Kidney (tissue), 13 donors: ENCODE measurements at regions not wholly inside any gene's neighbourhood (a gene's known extent, or its start where the extent isn't known, plus 50 kb on each side); places are given as distances from the start of the nearest gene placed in this dataset.

Experiments
- DNase-seq, 5 donors: peaks; one replicate each; pipeline ENCODE4 v3.0.0-alpha.2; 2013 to 2020
- FAIRE-seq: peaks from 2 replicates; lab custom pipeline; 2012; peaks lifted over from hg19 to GRCh38; lab: Jason Lieb, UNC
- H3K27ac ChIP-seq, 2 donors: one replicate each; pipeline ENCODE4 v1.7.0; 2013; ENCODE audit warnings: low read depth in 2 of 2, low read length in 2 of 2, inconsistent platforms in 1 of 2
- H3K27me3 ChIP-seq: one replicate; pipeline ENCODE4 v1.7.1; 2013; ENCODE audit warnings: low read length, inconsistent platforms; ENCODE audit not compliant: control insufficient read depth, insufficient read depth
- H3K36me3 ChIP-seq, 3 donors: one replicate each; pipeline versions ENCODE4 v1.7.0 to v1.7.1; 2013; ENCODE audit warnings: low read length in 3 of 3, control low read depth in 1 of 3, inconsistent platforms in 1 of 3; ENCODE audit not compliant: insufficient read depth in 3 of 3, control insufficient read depth in 2 of 3
- H3K4me1 ChIP-seq, 3 donors: one replicate each; pipeline versions ENCODE4 v1.7.0 to v1.7.1; 2013; ENCODE audit warnings: low read length in 3 of 3, inconsistent platforms in 1 of 3, low read depth in 1 of 3; ENCODE audit not compliant: control insufficient read depth in 2 of 3, insufficient read depth in 2 of 3
- H3K4me3 ChIP-seq, 3 donors: one replicate each; pipeline versions ENCODE4 v1.7.0 to v1.8.1; 2013; ENCODE audit warnings: low read length in 3 of 3, control low read depth in 1 of 3, inconsistent platforms in 1 of 3
- H3K9ac ChIP-seq, 3 donors: one replicate each; pipeline versions ENCODE4 v1.7.0 to v1.7.1; 2013; ENCODE audit warnings: low read length in 3 of 3, control low read depth in 1 of 3, inconsistent platforms in 1 of 3
- H3K9me3 ChIP-seq, 3 donors: one replicate each; pipeline versions ENCODE4 v1.7.0 to v1.7.1; 2013; ENCODE audit warnings: low read length in 3 of 3, control low read depth in 1 of 3, inconsistent platforms in 1 of 3; ENCODE audit not compliant: control insufficient read depth in 2 of 3, insufficient read depth in 1 of 3
- intact Hi-C: fragments of 100-400 bp; cut with DNase I; formaldehyde crosslinking; loops from one replicate; pipeline ENCODE4 v1.11.1; 2022
- TF ChIP-seq, protein P1 (sequence below): IDR thresholded peaks from 3 replicates; pipeline ENCODE4 v1.5.1; 2012; ENCODE audit warnings: mild to moderate bottlenecking, moderate library complexity, borderline replicate concordance; ENCODE audit not compliant: insufficient read depth; ENCODE audit errors: extremely low read depth
- donor health status: control.
- donor health status: control.
- donor health status: control.
- donor health status: control.
- donor health status: control.
- donor health status: DM: yes; HTN: yes; CAD: no.
- donor health status: Normal renal cell carcinoma (clear cell type).

DNA sequence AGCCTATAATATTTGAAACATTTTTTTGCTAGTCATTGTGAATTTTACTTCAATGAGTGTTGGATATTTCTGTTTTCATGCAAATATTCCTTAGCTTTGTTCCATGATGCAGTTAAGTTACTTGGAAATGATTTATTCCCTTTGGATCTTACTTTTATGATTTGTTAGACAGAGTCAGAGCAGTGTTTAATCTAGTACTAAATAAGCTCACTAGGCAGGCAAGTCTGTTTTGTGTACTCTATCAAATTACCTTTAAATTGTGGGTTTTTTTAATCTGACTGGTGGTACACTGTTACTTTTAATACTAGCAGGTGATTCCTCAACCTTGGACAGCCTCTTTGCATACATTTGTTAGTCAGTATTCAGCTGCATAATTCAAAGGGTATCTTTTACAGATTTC lies 173.3 kb upstream of the MBNL1 start:
- no peak for FAIRE-seq
- Histone ChIP-seq H3K4me1 (no peaks in the 10 kb centered on the region), H3K27me3 (no peaks in the 10 kb centered on the region), H3K36me3 (no peaks in the 10 kb centered on the region), H3K27ac (no peak overlapping the region), H3K9me3 (no peaks in the 10 kb centered on the region), H3K4me3 (no peak overlapping the region), H3K9ac (no peak overlapping the region)
- TF ChIP-seq, protein P1, sequence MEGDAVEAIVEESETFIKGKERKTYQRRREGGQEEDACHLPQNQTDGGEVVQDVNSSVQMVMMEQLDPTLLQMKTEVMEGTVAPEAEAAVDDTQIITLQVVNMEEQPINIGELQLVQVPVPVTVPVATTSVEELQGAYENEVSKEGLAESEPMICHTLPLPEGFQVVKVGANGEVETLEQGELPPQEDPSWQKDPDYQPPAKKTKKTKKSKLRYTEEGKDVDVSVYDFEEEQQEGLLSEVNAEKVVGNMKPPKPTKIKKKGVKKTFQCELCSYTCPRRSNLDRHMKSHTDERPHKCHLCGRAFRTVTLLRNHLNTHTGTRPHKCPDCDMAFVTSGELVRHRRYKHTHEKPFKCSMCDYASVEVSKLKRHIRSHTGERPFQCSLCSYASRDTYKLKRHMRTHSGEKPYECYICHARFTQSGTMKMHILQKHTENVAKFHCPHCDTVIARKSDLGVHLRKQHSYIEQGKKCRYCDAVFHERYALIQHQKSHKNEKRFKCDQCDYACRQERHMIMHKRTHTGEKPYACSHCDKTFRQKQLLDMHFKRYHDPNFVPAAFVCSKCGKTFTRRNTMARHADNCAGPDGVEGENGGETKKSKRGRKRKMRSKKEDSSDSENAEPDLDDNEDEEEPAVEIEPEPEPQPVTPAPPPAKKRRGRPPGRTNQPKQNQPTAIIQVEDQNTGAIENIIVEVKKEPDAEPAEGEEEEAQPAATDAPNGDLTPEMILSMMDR, result no peak
- DNase-seq, result no peak
- intact Hi-C loops, result no loop called here

DNA sequence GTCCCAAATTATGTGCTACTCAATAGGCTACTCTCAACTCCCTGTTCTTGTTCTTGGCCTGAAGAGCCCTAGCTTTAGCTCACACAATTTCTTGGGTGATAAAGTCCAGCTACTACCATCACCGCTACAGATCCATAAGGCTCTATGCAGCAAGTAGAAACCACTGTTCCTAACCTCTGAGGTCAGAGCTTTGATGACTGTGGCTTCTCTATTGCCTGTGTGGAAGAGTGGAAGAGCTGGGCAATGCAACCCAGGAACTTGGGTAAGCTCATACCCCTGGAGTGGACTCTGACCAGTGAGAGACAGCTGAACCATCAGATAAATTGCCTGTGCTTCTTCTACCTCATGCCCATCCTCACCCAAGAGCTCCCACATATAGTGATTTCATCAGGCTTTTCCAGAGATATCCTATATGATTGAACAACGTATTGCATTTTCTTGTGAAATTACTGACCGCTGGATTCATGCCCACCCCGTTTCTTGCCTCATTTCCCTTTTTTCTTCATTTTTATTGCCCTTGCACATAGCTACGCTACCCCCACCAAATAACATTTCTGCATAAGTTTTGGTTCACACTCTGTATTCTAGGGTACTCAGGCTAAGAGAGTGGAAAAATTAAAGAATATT lies 172.3 kb upstream of the MBNL1 start:
- no peaks in the 10 kb centered on the region for H3K9me3 ChIP-seq
- H3K4me1 ChIP-seq, result no peaks in the 10 kb centered on the region
- no peak overlapping the region for H3K27ac ChIP-seq
- H3K4me3 ChIP-seq, result no peak overlapping the region
- intact Hi-C loops, result no loop called here
- no peak overlapping the region for H3K9ac ChIP-seq
- TF ChIP-seq, protein P1, result no peak
- no peak for FAIRE-seq
- no peaks in the 10 kb centered on the region for H3K36me3 ChIP-seq
- DNase-seq, result no peak
- H3K27me3 ChIP-seq, result no peaks in the 10 kb centered on the region

DNA sequence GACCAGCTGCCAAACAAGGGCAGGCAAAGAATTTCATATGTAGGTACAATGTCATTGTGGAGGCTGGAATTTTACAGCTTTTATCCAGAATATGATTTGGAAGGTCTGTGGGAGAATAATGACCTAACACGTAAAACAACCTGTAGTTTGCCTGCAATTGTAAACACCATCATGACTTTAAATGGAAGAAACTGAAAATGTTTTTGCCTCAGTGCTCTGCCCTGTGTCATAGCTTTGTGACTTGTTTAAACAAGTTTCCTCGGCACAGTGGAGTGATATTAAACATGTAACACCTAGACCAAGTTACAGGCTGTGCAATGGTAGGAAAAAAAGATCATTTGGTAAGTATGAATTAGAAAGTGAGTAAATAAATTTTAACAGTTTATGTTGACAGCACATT lies 171.6 kb upstream of the MBNL1 start:
- no peaks in the 10 kb centered on the region for H3K36me3 ChIP-seq
- H3K4me3 ChIP-seq, result no peak overlapping the region
- H3K4me1 ChIP-seq, result no peaks in the 10 kb centered on the region
- FAIRE-seq, result no peak
- H3K9me3 ChIP-seq, result no peaks in the 10 kb centered on the region
- TF ChIP-seq, protein P1, result no peak
- no peak overlapping the region for H3K9ac ChIP-seq
- no peak for DNase-seq
- no peaks in the 10 kb centered on the region for H3K27me3 ChIP-seq
- no peak overlapping the region for H3K27ac ChIP-seq
- intact Hi-C loops, result no loop called here

DNA sequence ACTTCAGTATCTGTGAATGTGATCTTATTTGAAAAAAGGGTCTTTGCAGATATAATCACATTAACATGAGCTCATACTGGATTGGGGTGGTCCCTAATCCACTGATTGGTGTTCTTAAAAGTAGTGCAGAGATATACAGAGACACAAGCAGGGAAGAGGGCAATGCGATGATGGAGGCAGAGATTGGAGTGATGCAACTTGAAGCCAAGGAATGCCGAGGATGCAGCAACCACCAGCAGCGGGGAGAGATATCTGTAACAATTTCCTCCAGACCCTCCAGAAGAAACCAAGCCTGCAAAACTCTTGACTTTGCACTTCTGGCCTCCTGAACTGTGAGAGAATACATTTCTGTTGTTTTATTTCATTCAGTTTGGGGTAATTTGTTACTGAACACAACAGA lies 171.0 kb upstream of the MBNL1 start:
- no peak for FAIRE-seq
- H3K36me3 ChIP-seq, result no peaks in the 10 kb centered on the region

More for the DNA sequence above, 171.0 kb upstream of the MBNL1 start:
- Histone ChIP-seq H3K4me3 (no peak overlapping the region), H3K27me3 (no peaks in the 10 kb centered on the region), H3K27ac (no peak overlapping the region), H3K9me3 (no peaks in the 10 kb centered on the region), H3K9ac (no peak overlapping the region), H3K4me1 (no peaks in the 10 kb centered on the region)
- DNase-seq, result no peak
- TF ChIP-seq, protein P1, result no peak
- intact Hi-C loops, result no loop called here
